ENCODE measurements at regions not wholly inside any gene's neighbourhood (a gene's known extent, or its start where the extent isn't known, plus 50 kb on each side); places are given as distances from the start of the nearest gene placed in this dataset.

GRCh38 chr6:65816991-65817390 is 110.0 kb upstream of the EYS start:
- no peak for ATAC-seq
- Histone ChIP-seq H3K9me3 (peaks cover 4% of the 10 kb centered on the region), H3K4me3 (no peak overlapping the region), H3K36me3 (ENCODE audit: insufficient read depth in 1 of 2, low read depth in 1 of 2) (no peaks in the 10 kb centered on the region), H3K27ac (no peak overlapping the region), H3K4me1 (no peaks in the 10 kb centered on the region), H3K27me3 (ENCODE audit: insufficient read depth in 3 of 3, low read length in 2 of 3) (no peaks in the 10 kb centered on the region)
- WGBS, 3 donors, result 53 to 68% (median 61%) methylated on average over 2 of the region's 2 CpGs
- DNase-seq, result no peak
- no peak for TF ChIP-seq CTCF (IDR thresholded peaks at IDR 0.05)
- intact Hi-C loops (cut with DNase I), result no loop called here

- WGBS, 3 donors, result 61 to 90% (median 87%) methylated on average over 3 of the region's 3 CpGs
- no peak for TF ChIP-seq CTCF (IDR thresholded peaks at IDR 0.05)
- DNase-seq, result no peak
- intact Hi-C loops (cut with DNase I), result no loop called here
- no peak overlapping the region for H3K27ac ChIP-seq
- H3K36me3 ChIP-seq (ENCODE audit: insufficient read depth in 1 of 2, low read depth in 1 of 2), result no peaks in the 10 kb centered on the region
- no peaks in the 10 kb centered on the region for H3K27me3 ChIP-seq (ENCODE audit: insufficient read depth in 3 of 3, low read length in 2 of 3)
- no peaks in the 10 kb centered on the region for H3K9me3 ChIP-seq
- no peak for ATAC-seq
- H3K4me3 ChIP-seq, result no peak overlapping the region
- H3K4me1 ChIP-seq, result no peaks in the 10 kb centered on the region
Measured at GRCh38 chr6:65814071-65814470, 107.0 kb upstream of the EYS start.

- intact Hi-C loops (cut with DNase I), result no loop called here
- no peak for ATAC-seq
- no peak for TF ChIP-seq CTCF (IDR thresholded peaks at IDR 0.05)
- Histone ChIP-seq H3K36me3 (ENCODE audit: insufficient read depth in 1 of 2, low read depth in 1 of 2) (no peaks in the 10 kb centered on the region), H3K27me3 (ENCODE audit: insufficient read depth in 3 of 3, low read length in 2 of 3) (no peaks in the 10 kb centered on the region), H3K4me1 (no peaks in the 10 kb centered on the region), H3K9me3 (no peaks in the 10 kb centered on the region), H3K27ac (no peak overlapping the region), H3K4me3 (no peak overlapping the region)
- no peak for DNase-seq
Measured at GRCh38 chr6:65803186-65803585, 96.2 kb upstream of the EYS start.

- H3K9me3 ChIP-seq, result no peaks in the 10 kb centered on the region
- no peak for TF ChIP-seq CTCF (IDR thresholded peaks at IDR 0.05)
- no peaks in the 10 kb centered on the region for H3K4me1 ChIP-seq
- no peaks in the 10 kb centered on the region for H3K36me3 ChIP-seq (ENCODE audit: insufficient read depth in 1 of 2, low read depth in 1 of 2)
- no peak overlapping the region for H3K27ac ChIP-seq
- DNase-seq (no peak), ATAC-seq (no peak)
- no peaks in the 10 kb centered on the region for H3K27me3 ChIP-seq (ENCODE audit: insufficient read depth in 3 of 3, low read length in 2 of 3)
- H3K4me3 ChIP-seq, result no peak overlapping the region
- intact Hi-C loops (cut with DNase I), result no loop called here
Measured at GRCh38 chr6:65799389-65799788, 92.4 kb upstream of the EYS start.

- Histone ChIP-seq H3K4me1 (no peaks in the 10 kb centered on the region), H3K4me3 (no peak overlapping the region), H3K27ac (no peak overlapping the region), H3K27me3 (ENCODE audit: insufficient read depth in 3 of 3, low read length in 2 of 3) (no peaks in the 10 kb centered on the region), H3K9me3 (no peaks in the 10 kb centered on the region), H3K36me3 (ENCODE audit: insufficient read depth in 1 of 2, low read depth in 1 of 2) (no peaks in the 10 kb centered on the region)
- DNase-seq (no peak), ATAC-seq (no peak)
- intact Hi-C loops (cut with DNase I), result no loop called here
- 76 to 83% (median 83%) methylated on average over 3 of the region's 3 CpGs for WGBS, 3 donors
- no peak for TF ChIP-seq CTCF (IDR thresholded peaks at IDR 0.05)
Measured at GRCh38 chr6:65798280-65799014, 91.4 kb upstream of the EYS start.
